ENCODE measurements at regions not wholly inside any gene's neighbourhood (a gene's known extent, or its start where the extent isn't known, plus 50 kb on each side); places are given as distances from the start of the nearest gene placed in this dataset.

DNA sequence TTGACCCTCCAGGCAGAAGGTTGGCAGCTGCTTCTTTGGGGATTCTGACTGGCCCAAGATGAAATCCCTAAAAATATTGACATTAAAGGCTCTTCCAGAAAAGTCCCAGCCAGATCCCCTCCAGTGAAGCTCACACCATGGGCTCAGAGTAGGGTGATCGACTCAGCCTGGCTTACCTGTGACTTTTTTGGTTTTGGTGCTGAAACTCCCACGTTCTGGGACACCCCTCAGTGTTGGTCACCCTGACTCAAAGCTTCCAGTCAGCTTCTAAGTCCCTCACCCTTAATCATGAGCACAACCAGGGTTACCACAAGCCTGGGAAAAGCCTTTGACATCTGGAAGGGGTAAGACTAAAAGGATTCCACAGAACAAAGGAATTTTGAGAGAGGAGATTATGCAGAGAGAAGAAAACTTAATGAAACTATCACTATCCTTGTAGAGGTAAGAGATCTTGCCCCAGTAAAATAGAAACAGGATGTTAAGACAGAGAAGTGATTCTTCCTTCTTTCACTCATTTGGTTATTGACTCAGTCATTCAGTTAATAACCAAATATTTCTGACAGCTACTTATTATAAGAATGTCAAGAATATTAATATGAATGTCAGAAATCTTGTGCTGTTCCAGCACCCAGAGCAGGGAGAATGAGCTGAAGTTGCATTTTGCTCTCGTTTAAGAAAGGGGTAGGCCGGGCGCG is 66.8 kb upstream of the SEC11C start:
- DNase-seq (ENCODE audit: low read depth in 1 of 2, low spot score in 2 of 2) (no peak), FAIRE-seq (no peak)
- H3K18ac ChIP-seq (ENCODE audit: extremely low read depth, low read length): no peak overlapping the region
- H3K14ac ChIP-seq (ENCODE audit: insufficient read length): no peak overlapping the region
- H4K20me1 ChIP-seq (replicated peaks in 1 of 2; ENCODE audit: control insufficient read depth in 1 of 2, insufficient read depth in 2 of 2, low read length in 2 of 2): no peaks in the 10 kb centered on the region
- H2AK5ac ChIP-seq (ENCODE audit: low read depth, low read length): no peak overlapping the region
- no peak overlapping the region for H4K91ac ChIP-seq (replicated peaks; ENCODE audit: insufficient read length, low read length)
- no peak overlapping the region for H2BK120ac ChIP-seq (replicated peaks; ENCODE audit: low read depth, low read length)
- no peak overlapping the region for H2BK15ac ChIP-seq (ENCODE audit: low read length)
- POLR2A ChIA-PET (ENCODE audit: partially characterized antibody): no interaction called here
- no peak overlapping the region for H4K8ac ChIP-seq (ENCODE audit: extremely low read depth, insufficient read depth, low read length)
- H3K36me3 ChIP-seq (ENCODE audit: control insufficient read depth in 2 of 4, insufficient read depth in 4 of 4, low read length in 3 of 4): no peaks in the 10 kb centered on the region
- H3K56ac ChIP-seq (replicated peaks; ENCODE audit: insufficient read length, low read depth, low read length): no peak overlapping the region
- H2BK20ac ChIP-seq (ENCODE audit: low read length): no peak overlapping the region
- no peaks in the 10 kb centered on the region for H3K27me3 ChIP-seq (replicated peaks in 1 of 4; ENCODE audit: control insufficient read depth in 3 of 4, extremely low read depth in 1 of 4, insufficient read depth in 3 of 4, low read length in 3 of 4)
- no peak overlapping the region for H4K5ac ChIP-seq (ENCODE audit: insufficient read length, low read depth, low read length)
- H3K9me3 ChIP-seq (ENCODE audit: insufficient read depth in 2 of 2, low read depth in 1 of 2, low read length in 1 of 2): no peaks in the 10 kb centered on the region
- H3K79me1 ChIP-seq (ENCODE audit: low read depth, low read length): no peaks in the 10 kb centered on the region
- CTCF ChIA-PET (ENCODE audit: partially characterized antibody): interaction anchor here (0.8 to 17.9 kb wide), 9 partner anchors 9 to 298 kb away, joined by 3 to 591 read pairs (median 4); no protein-coding TSS in a partner anchor
- no peaks in the 10 kb centered on the region for H3K23me2 ChIP-seq (ENCODE audit: low read depth, low read length)
- no peak overlapping the region for H3K23ac ChIP-seq (ENCODE audit: insufficient read length)
- H3K79me2 ChIP-seq (ENCODE audit: control insufficient read depth in 1 of 2, insufficient read depth in 2 of 2, low read length in 2 of 2): no peaks in the 10 kb centered on the region
- H3K4ac ChIP-seq (replicated peaks; ENCODE audit: insufficient read length, low read depth, low read length): no peak overlapping the region
- 95% methylated on average over 6 of the region's 6 CpGs; no CpG with 5 or more reads in 1 of the 2 experiments for WGBS, 2 experiments (ENCODE audit: extremely low coverage in 1 of 2, insufficient coverage in 1 of 2, insufficient read length in 1 of 2, insufficient replicate concordance in 2 of 2, low coverage in 1 of 2, low lambda C conversion rate in 2 of 2, missing lambda C conversion rate in 1 of 2)
- H3K4me3 ChIP-seq (ENCODE audit: extremely low read depth in 1 of 4, insufficient read depth in 2 of 4, low read depth in 3 of 4, low read length in 4 of 4): no peak overlapping the region
- no peak overlapping the region; the same call in 1 of the 2 replicates for H2AFZ ChIP-seq (ENCODE audit: low read length)
- no peak overlapping the region for H3K9ac ChIP-seq (replicated peaks in 1 of 4; ENCODE audit: extremely low read depth in 1 of 4, low read depth in 3 of 4, low read length in 3 of 4)
- TF ChIP-seq, protein P1, sequence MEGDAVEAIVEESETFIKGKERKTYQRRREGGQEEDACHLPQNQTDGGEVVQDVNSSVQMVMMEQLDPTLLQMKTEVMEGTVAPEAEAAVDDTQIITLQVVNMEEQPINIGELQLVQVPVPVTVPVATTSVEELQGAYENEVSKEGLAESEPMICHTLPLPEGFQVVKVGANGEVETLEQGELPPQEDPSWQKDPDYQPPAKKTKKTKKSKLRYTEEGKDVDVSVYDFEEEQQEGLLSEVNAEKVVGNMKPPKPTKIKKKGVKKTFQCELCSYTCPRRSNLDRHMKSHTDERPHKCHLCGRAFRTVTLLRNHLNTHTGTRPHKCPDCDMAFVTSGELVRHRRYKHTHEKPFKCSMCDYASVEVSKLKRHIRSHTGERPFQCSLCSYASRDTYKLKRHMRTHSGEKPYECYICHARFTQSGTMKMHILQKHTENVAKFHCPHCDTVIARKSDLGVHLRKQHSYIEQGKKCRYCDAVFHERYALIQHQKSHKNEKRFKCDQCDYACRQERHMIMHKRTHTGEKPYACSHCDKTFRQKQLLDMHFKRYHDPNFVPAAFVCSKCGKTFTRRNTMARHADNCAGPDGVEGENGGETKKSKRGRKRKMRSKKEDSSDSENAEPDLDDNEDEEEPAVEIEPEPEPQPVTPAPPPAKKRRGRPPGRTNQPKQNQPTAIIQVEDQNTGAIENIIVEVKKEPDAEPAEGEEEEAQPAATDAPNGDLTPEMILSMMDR (IDR thresholded peaks at IDR 0.05; ENCODE audit: control extremely low read depth in 1 of 3, insufficient read depth in 1 of 3, low read depth in 1 of 3, low read length in 3 of 3): no peak
- no peak for TF ChIP-seq ZNF274 (IDR thresholded peaks at IDR 0.05; ENCODE audit: borderline replicate concordance, extremely low read depth, low read length)
- TF ChIP-seq SUZ12 (IDR thresholded peaks at IDR 0.05; ENCODE audit: low read length): no peak
- TF ChIP-seq, protein P2, sequence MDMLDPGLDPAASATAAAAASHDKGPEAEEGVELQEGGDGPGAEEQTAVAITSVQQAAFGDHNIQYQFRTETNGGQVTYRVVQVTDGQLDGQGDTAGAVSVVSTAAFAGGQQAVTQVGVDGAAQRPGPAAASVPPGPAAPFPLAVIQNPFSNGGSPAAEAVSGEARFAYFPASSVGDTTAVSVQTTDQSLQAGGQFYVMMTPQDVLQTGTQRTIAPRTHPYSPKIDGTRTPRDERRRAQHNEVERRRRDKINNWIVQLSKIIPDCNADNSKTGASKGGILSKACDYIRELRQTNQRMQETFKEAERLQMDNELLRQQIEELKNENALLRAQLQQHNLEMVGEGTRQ (IDR thresholded peaks at IDR 0.05; ENCODE audit: low read length): no peak
- no peak for TF ChIP-seq HDAC2 (IDR thresholded peaks at IDR 0.05; ENCODE audit: borderline replicate concordance in 1 of 2, low read depth in 2 of 2, low read length in 2 of 2)
- no peak for TF ChIP-seq SRF (IDR thresholded peaks at IDR 0.05; ENCODE audit: low read depth, low read length)
- H3K4me1 ChIP-seq (replicated peaks in 1 of 4; ENCODE audit: control insufficient read depth in 3 of 4, insufficient read depth in 4 of 4, low read length in 3 of 4): no peaks in the 10 kb centered on the region
- no peak overlapping the region for H2BK5ac ChIP-seq (ENCODE audit: low read depth, low read length)
- H3K4me2 ChIP-seq (ENCODE audit: insufficient read depth in 1 of 2, low read depth in 2 of 2, low read length in 2 of 2): no peak overlapping the region
- no peak overlapping the region for H3K27ac ChIP-seq (ENCODE audit: low read depth, low read length)
- H2BK12ac ChIP-seq (ENCODE audit: low read depth, low read length): no peak overlapping the region
